ENCODE measurements at regions not wholly inside any gene's neighbourhood (a gene's known extent, or its start where the extent isn't known, plus 50 kb on each side); places are given as distances from the start of the nearest gene placed in this dataset.

- in situ Hi-C loops (cut with MboI; ENCODE audit: low sequenced_read_pairs) = no loop called here
Measured at GRCh38 chr16:55212791-55213190, 111.2 kb upstream of the IRX6 start.

GRCh38 chr16:55214412-55214811, 109.6 kb upstream of the IRX6 start:
- in situ Hi-C loops (cut with MboI; ENCODE audit: low sequenced_read_pairs) = no loop called here

GRCh38 chr16:55214974-55215494, 109.0 kb upstream of the IRX6 start:
- in situ Hi-C loops (cut with MboI; ENCODE audit: low sequenced_read_pairs) = no loop called here

GRCh38 chr16:55217392-55217791, 106.6 kb upstream of the IRX6 start:
- in situ Hi-C loops (cut with MboI; ENCODE audit: low sequenced_read_pairs) = no loop called here

- in situ Hi-C loops (cut with MboI; ENCODE audit: low sequenced_read_pairs) = no loop called here
Measured at GRCh38 chr16:55221836-55222235, 102.2 kb upstream of the IRX6 start.

GRCh38 chr16:55222486-55222885, 101.5 kb upstream of the IRX6 start:
- in situ Hi-C loops (cut with MboI; ENCODE audit: low sequenced_read_pairs) = no loop called here

- in situ Hi-C loops (cut with MboI; ENCODE audit: low sequenced_read_pairs) = no loop called here
Measured at GRCh38 chr16:55225972-55226542, 97.9 kb upstream of the IRX6 start.

GRCh38 chr16:55232822-55233221, 91.2 kb upstream of the IRX6 start:
- in situ Hi-C loops (cut with MboI; ENCODE audit: low sequenced_read_pairs) = no loop called here

- in situ Hi-C loops (cut with MboI; ENCODE audit: low sequenced_read_pairs) = no loop called here
Measured at GRCh38 chr16:55233464-55233863, 90.5 kb upstream of the IRX6 start.

GRCh38 chr16:55236655-55237054, 87.3 kb upstream of the IRX6 start:
- in situ Hi-C loops (cut with MboI; ENCODE audit: low sequenced_read_pairs) = no loop called here

GRCh38 chr16:55239723-55240122, 84.3 kb upstream of the IRX6 start:
- in situ Hi-C loops (cut with MboI; ENCODE audit: low sequenced_read_pairs) = no loop called here

- in situ Hi-C loops (cut with MboI; ENCODE audit: low sequenced_read_pairs) = no loop called here
Measured at GRCh38 chr16:55240888-55241287, 83.1 kb upstream of the IRX6 start.

- in situ Hi-C loops (cut with MboI; ENCODE audit: low sequenced_read_pairs) = no loop called here
Measured at GRCh38 chr16:55242667-55243066, 81.3 kb upstream of the IRX6 start.

GRCh38 chr16:55248058-55248457, 75.9 kb upstream of the IRX6 start:
- in situ Hi-C loops (cut with MboI; ENCODE audit: low sequenced_read_pairs) = no loop called here

- in situ Hi-C loops (cut with MboI; ENCODE audit: low sequenced_read_pairs) = no loop called here
Measured at GRCh38 chr16:55248494-55248893, 75.5 kb upstream of the IRX6 start.

- in situ Hi-C loops (cut with MboI; ENCODE audit: low sequenced_read_pairs) = no loop called here
Measured at GRCh38 chr16:55249361-55249760, 74.6 kb upstream of the IRX6 start.

- in situ Hi-C loops (cut with MboI; ENCODE audit: low sequenced_read_pairs) = loop anchor here (25.0 kb wide), 1 partner anchor 1688 kb away; no protein-coding TSS in a partner anchor
Measured at GRCh38 chr16:55249936-55250335, 74.1 kb upstream of the IRX6 start.

GRCh38 chr16:55250701-55251100, 73.3 kb upstream of the IRX6 start:
- in situ Hi-C loops (cut with MboI; ENCODE audit: low sequenced_read_pairs) = loop anchor here (25.0 kb wide), 1 partner anchor 1688 kb away; no protein-coding TSS in a partner anchor

GRCh38 chr16:55251151-55251550, 72.9 kb upstream of the IRX6 start:
- in situ Hi-C loops (cut with MboI; ENCODE audit: low sequenced_read_pairs) = loop anchor here (25.0 kb wide), 1 partner anchor 1689 kb away; no protein-coding TSS in a partner anchor

GRCh38 chr16:55252577-55252976, 71.4 kb upstream of the IRX6 start:
- in situ Hi-C loops (cut with MboI; ENCODE audit: low sequenced_read_pairs) = loop anchor here (25.0 kb wide), 1 partner anchor 1690 kb away; no protein-coding TSS in a partner anchor

- in situ Hi-C loops (cut with MboI; ENCODE audit: low sequenced_read_pairs) = loop anchor here (25.0 kb wide), 1 partner anchor 1692 kb away; no protein-coding TSS in a partner anchor
Measured at GRCh38 chr16:55253987-55254386, 70.0 kb upstream of the IRX6 start.

- in situ Hi-C loops (cut with MboI; ENCODE audit: low sequenced_read_pairs) = loop anchor here (25.0 kb wide), 1 partner anchor 1694 kb away; no protein-coding TSS in a partner anchor
Measured at GRCh38 chr16:55255733-55256282, 68.2 kb upstream of the IRX6 start.
